ENCODE measurements at regions not wholly inside any gene's neighbourhood (a gene's known extent, or its start where the extent isn't known, plus 50 kb on each side); places are given as distances from the start of the nearest gene placed in this dataset.

DNA sequence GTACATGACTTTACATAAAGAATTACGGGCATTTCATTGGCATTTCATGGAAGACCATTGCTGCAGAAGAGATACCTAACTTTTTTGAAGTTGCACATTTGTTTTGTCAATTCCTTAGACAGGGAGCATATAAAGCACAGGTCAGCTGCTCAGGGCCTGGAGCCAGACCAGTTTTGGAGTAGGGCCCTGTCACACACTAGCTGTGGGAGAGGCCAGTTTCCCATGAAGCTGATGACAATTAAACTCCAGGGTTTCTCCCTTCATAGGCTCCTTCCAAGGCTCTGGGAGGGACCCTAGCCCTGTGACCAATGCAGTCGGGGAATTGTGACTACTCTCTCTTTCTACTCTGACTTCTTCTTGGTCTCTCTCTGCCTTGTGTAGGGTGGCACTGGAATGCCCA is 107.3 kb upstream of the SELENOK start:
- Histone ChIP-seq H2BK20ac (ENCODE audit: low read length) (no peak overlapping the region), H3K18ac (ENCODE audit: extremely low read depth, low read length) (no peak overlapping the region), H3K79me1 (ENCODE audit: low read depth, low read length) (no peaks in the 10 kb centered on the region), H2AFZ (ENCODE audit: low read length) (no peak overlapping the region), H4K20me1 (replicated peaks in 1 of 2; ENCODE audit: control insufficient read depth in 1 of 2, insufficient read depth in 2 of 2, low read length in 2 of 2) (no peaks in the 10 kb centered on the region), H3K56ac (replicated peaks; ENCODE audit: insufficient read length, low read depth, low read length) (no peak overlapping the region), H2BK12ac (ENCODE audit: low read depth, low read length) (no peak overlapping the region), H2BK15ac (ENCODE audit: low read length) (no peak overlapping the region), H3K4me2 (ENCODE audit: insufficient read depth in 1 of 2, low read depth in 2 of 2, low read length in 2 of 2) (no peak overlapping the region), H3K4ac (replicated peaks; ENCODE audit: insufficient read length, low read depth, low read length) (no peak overlapping the region), H4K91ac (replicated peaks; ENCODE audit: insufficient read length, low read length) (no peak overlapping the region), H3K23me2 (ENCODE audit: low read depth, low read length) (no peaks in the 10 kb centered on the region), H2BK5ac (ENCODE audit: low read depth, low read length) (no peak overlapping the region), H3K14ac (ENCODE audit: insufficient read length) (no peak overlapping the region), H3K9ac (replicated peaks in 1 of 4; ENCODE audit: extremely low read depth in 1 of 4, low read depth in 3 of 4, low read length in 3 of 4) (no peak overlapping the region), H3K9me3 (ENCODE audit: insufficient read depth in 2 of 2, low read depth in 1 of 2, low read length in 1 of 2) (no peaks in the 10 kb centered on the region), H2AK5ac (ENCODE audit: low read depth, low read length) (no peak overlapping the region), H4K5ac (ENCODE audit: insufficient read length, low read depth, low read length) (no peak overlapping the region), H3K27ac (ENCODE audit: low read depth, low read length) (no peak overlapping the region), H3K4me3 (ENCODE audit: extremely low read depth in 1 of 4, insufficient read depth in 2 of 4, low read depth in 3 of 4, low read length in 4 of 4) (no peak overlapping the region), H2BK120ac (replicated peaks; ENCODE audit: low read depth, low read length) (no peak overlapping the region), H4K8ac (ENCODE audit: extremely low read depth, insufficient read depth, low read length) (no peak overlapping the region), H3K36me3 (ENCODE audit: control insufficient read depth in 2 of 4, insufficient read depth in 4 of 4, low read length in 3 of 4) (no peaks in the 10 kb centered on the region), H3K27me3 (replicated peaks in 1 of 4; ENCODE audit: control insufficient read depth in 3 of 4, extremely low read depth in 1 of 4, insufficient read depth in 3 of 4, low read length in 3 of 4) (no peaks in the 10 kb centered on the region; a peak in 1 of 7 replicates), H3K23ac (ENCODE audit: insufficient read length) (no peak overlapping the region), H3K79me2 (ENCODE audit: control insufficient read depth in 1 of 2, insufficient read depth in 2 of 2, low read length in 2 of 2) (no peaks in the 10 kb centered on the region), H3K4me1 (replicated peaks in 1 of 4; ENCODE audit: control insufficient read depth in 3 of 4, insufficient read depth in 4 of 4, low read length in 3 of 4) (peaks cover 0 to 3% (median 0%) of the 10 kb centered on the region in 4 experiments; a peak in 1 of 7 replicates)
- 75% methylated on average over 2 of the region's 2 CpGs; no CpG with 5 or more reads in 1 of the 2 experiments for WGBS, 2 experiments (ENCODE audit: extremely low coverage in 1 of 2, insufficient coverage in 1 of 2, insufficient read length in 1 of 2, insufficient replicate concordance in 2 of 2, low coverage in 1 of 2, low lambda C conversion rate in 2 of 2, missing lambda C conversion rate in 1 of 2)
- POLR2A ChIA-PET (ENCODE audit: partially characterized antibody) = no interaction called here
- DNase-seq (ENCODE audit: low read depth in 1 of 2, low spot score in 2 of 2) (no peak), FAIRE-seq (no peak)
- CTCF ChIA-PET (ENCODE audit: partially characterized antibody) = interaction anchor here (1.1 to 3.4 kb wide), 2 partner anchors 8 to 60 kb away, joined by 4 to 11 read pairs; no protein-coding TSS in a partner anchor
- TF ChIP-seq, protein P1, sequence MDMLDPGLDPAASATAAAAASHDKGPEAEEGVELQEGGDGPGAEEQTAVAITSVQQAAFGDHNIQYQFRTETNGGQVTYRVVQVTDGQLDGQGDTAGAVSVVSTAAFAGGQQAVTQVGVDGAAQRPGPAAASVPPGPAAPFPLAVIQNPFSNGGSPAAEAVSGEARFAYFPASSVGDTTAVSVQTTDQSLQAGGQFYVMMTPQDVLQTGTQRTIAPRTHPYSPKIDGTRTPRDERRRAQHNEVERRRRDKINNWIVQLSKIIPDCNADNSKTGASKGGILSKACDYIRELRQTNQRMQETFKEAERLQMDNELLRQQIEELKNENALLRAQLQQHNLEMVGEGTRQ (IDR thresholded peaks at IDR 0.05; ENCODE audit: low read length) = no peak
- no peak for TF ChIP-seq RBBP5 (IDR thresholded peaks at IDR 0.05; ENCODE audit: borderline replicate concordance, low read depth, low read length)
- TF ChIP-seq, protein P2, sequence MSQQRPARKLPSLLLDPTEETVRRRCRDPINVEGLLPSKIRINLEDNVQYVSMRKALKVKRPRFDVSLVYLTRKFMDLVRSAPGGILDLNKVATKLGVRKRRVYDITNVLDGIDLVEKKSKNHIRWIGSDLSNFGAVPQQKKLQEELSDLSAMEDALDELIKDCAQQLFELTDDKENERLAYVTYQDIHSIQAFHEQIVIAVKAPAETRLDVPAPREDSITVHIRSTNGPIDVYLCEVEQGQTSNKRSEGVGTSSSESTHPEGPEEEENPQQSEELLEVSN (IDR thresholded peaks at IDR 0.05) = no peak

Measured in H1 (cell line).